ENCODE measurements at regions not wholly inside any gene's neighbourhood (a gene's known extent, or its start where the extent isn't known, plus 50 kb on each side); places are given as distances from the start of the nearest gene placed in this dataset.
A peak's percentile ranks its signal among the peaks of the same experiment; 100 is the strongest.

DNA sequence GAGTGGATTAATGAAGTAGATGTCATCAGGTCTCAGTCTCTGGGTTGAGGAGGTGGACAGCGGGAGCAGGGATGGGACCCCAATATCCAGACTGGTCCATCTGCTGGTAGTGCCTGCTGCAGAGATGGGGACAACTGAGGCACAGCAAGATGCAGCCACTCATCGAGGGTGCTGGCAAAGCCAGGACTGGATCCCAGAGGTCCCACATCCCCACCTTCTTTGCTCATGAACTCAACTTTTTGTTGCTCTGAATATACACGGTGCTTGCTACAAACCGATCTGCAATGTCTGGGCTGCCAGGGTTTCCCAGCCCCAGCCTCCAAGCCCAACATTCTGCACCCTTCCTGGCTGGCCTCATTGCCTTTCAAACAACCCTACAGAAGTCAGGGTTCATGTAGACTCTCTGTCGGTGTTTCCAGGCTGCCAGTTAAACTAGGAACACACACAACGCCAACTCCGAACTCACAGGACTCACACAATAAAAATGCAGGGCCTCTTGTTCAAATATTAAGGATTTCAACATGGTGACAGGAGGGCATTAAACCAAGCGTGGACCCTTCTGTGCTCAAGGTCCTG is 168.2 kb downstream of the MN1 start:
- no peak overlapping the region for H3K4me3 ChIP-seq (ENCODE audit: low read length)
- TF ChIP-seq CTCF (conservative IDR thresholded peaks at IDR 0.05; ENCODE audit: low read depth, low read length): no peak
- no peak for DNase-seq (ENCODE audit: low read depth)

GRCh38 chr22:27634043-27634740 is 167.4 kb downstream of the MN1 start:
- TF ChIP-seq CTCF (conservative IDR thresholded peaks at IDR 0.05; ENCODE audit: low read depth, low read length): no peak
- no peak overlapping the region for H3K4me3 ChIP-seq (ENCODE audit: low read length)
- DNase-seq (ENCODE audit: low read depth): no peak

- no peak for TF ChIP-seq CTCF (conservative IDR thresholded peaks at IDR 0.05; ENCODE audit: low read depth, low read length)
- no peak overlapping the region for H3K4me3 ChIP-seq (ENCODE audit: low read length)
- DNase-seq (ENCODE audit: low read depth): no peak
Measured at GRCh38 chr22:27635435-27635834, 166.1 kb downstream of the MN1 start.

GRCh38 chr22:27635852-27636251 is 165.7 kb downstream of the MN1 start:
- H3K4me3 ChIP-seq (ENCODE audit: low read length): no peak overlapping the region
- no peak for TF ChIP-seq CTCF (conservative IDR thresholded peaks at IDR 0.05; ENCODE audit: low read depth, low read length)
- DNase-seq (ENCODE audit: low read depth): no peak

DNA sequence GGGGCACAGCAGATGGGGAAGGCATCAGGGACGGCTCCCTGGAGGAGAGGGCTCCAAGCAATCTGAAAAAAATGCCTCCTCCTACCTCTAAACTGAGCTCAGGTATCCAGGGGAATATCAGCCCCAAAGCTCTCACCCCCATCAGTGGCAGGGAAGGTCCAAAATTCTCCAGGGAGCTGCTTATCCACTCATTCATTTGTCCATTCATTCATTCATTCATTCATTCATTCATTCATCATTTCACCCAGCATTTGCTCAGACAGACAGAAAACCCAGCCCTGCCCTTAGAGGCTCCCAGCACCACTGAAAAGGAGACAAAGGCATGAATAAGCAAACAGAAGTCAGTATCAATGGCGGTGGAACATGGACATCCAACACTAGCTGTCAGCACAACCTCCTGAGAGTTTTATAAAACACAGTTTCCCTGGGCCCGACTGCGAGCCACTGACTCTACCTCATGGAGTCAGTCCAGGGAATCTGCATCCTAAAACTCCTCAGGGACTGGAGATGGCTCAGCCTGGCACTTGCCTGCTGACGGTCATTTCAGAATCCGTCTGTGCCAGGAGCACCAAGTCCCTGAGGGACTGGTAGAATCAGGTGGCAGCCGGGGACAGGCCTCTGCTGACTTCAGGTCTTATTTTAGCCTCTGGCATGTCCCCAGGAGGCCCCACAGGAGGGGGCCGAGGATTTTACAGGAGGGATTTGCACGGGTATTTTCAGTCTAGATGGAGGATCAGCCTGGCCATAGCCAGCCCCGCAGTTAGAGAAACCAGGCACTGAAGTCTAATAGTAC is 164.6 kb downstream of the MN1 start:
- no peak for TF ChIP-seq CTCF (conservative IDR thresholded peaks at IDR 0.05; ENCODE audit: low read depth, low read length)

DNA sequence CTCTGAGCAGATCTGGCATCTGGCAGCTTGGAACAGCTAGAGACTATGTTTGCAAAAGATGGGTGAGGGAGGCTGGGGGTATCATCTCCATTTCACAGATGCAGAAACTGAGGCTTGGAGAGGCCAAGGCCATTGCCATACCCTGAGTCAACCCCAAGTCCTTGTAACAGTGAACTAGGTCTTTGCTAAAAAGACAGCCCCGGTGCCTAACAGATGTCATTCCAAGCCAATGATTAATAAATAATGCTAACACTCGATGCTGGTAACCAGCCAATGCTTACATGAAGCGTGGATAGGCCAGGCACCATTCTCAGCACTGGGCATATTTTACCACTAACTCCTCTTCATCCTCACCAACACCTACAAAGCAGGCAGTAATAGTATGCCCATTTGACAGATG is 164.0 kb downstream of the MN1 start:
- H3K4me3 ChIP-seq (ENCODE audit: low read length): no peak overlapping the region
- DNase-seq (ENCODE audit: low read depth): no peak
- no peak for TF ChIP-seq CTCF (conservative IDR thresholded peaks at IDR 0.05; ENCODE audit: low read depth, low read length)

More for the DNA sequence above, 164.6 kb downstream of the MN1 start:
- peak; percentile 88 for DNase-seq (ENCODE audit: low read depth)
- H3K4me3 ChIP-seq (ENCODE audit: low read length): no peak overlapping the region
